HepG2 (cell line): ENCODE measurements at regions not wholly inside any gene's neighbourhood (a gene's known extent, or its start where the extent isn't known, plus 50 kb on each side); places are given as distances from the start of the nearest gene placed in this dataset.

Source experiments
- ATAC-seq: fragments of 200-7000 bp; cut with Tn5 transposase; 3 replicates; pipeline ENCODE4 v1.9.1; 2020; ENCODE audit warnings: mild to moderate bottlenecking, moderate library complexity
- BruUV-seq: library from RNA; stranded (reverse); fragments of 400-500 nt; replicated peaks from 2 replicates; lab custom pipeline; 2021; lab: Mats Ljungman, UMichigan
- CTCF ChIA-PET: fragments of 300-600 bp; formaldehyde crosslinking; extraction: SDS; loops from one replicate; lab custom pipeline; 2021; ENCODE audit warnings: low total read pairs, inconsistent platforms, low intra/inter-chr PET ratio; lab: Yijun Ruan, JAX
- POLR2A ChIA-PET: fragments of 350-600 bp; sonication (Branson Sonifier 250); formaldehyde crosslinking; loops from one replicate; lab custom pipeline; 2020; ENCODE audit warnings: antibody characterized with exemption, inconsistent platforms; lab: Yijun Ruan, JAX
- DNase-seq: peaks from one replicate; pipeline ENCODE4 v3.0.0-alpha.2; 2015; ENCODE audit warnings: low spot score
- FAIRE-seq: peaks from 3 replicates; lab custom pipeline; 2011; peaks lifted over from hg19 to GRCh38; lab: Jason Lieb, UNC
- H2AFZ ChIP-seq: one replicate; pipeline ENCODE4 v1.6.1; 2011; ENCODE audit warnings: low read length, inconsistent platforms
- H3K27ac ChIP-seq: fragments of 300-600 bp; 3 replicates; pipeline ENCODE4 v1.8.0; 2011; ENCODE audit warnings: mixed run types, mild to moderate bottlenecking, mixed read lengths, low read length, inconsistent platforms; ENCODE audit not compliant: insufficient read depth; ENCODE audit errors: extremely low read length
- H3K27me3 ChIP-seq, 2 experiments: fragments of 200-600 bp in 1 of 2; 2 replicates in 1 of 2; 3 replicates in 1 of 2; pipeline versions ENCODE4 v1.6.0 to v1.8.0; 2011; ENCODE audit warnings: low read length in 2 of 2, mild to moderate bottlenecking in 2 of 2, moderate library complexity in 2 of 2, inconsistent platforms in 1 of 2; ENCODE audit not compliant: insufficient read depth in 2 of 2, control insufficient read depth in 1 of 2
- H3K36me3 ChIP-seq, 2 experiments: fragments of 200-600 bp in 1 of 2; replicated peaks in 1 of 2; 2 replicates in 1 of 2; 3 replicates in 1 of 2; pipeline versions ENCODE4 v1.5.1 to v1.8.0; 2011; ENCODE audit warnings: low read length in 2 of 2, inconsistent platforms in 1 of 2; ENCODE audit not compliant: insufficient read depth in 2 of 2, control insufficient read depth in 1 of 2
- H3K4me1 ChIP-seq: 2 replicates; pipeline ENCODE4 v1.5.1; 2012; ENCODE audit warnings: low read length, inconsistent platforms; ENCODE audit not compliant: insufficient read depth
- H3K4me2 ChIP-seq: 2 replicates; pipeline ENCODE4 v1.6.0; 2011; ENCODE audit warnings: low read depth, low read length, inconsistent platforms
- H3K4me3 ChIP-seq, 3 experiments: fragments of 200-600 bp in 1 of 3; sonication (generic), shearing (Covaris generic) in 1 of 3; replicated peaks in 1 of 3; 2 replicates each; pipeline ENCODE4 v1.5.1; 2011 to 2016; ENCODE audit warnings: low read length in 3 of 3, inconsistent platforms in 2 of 3, low read depth in 2 of 3, mild to moderate bottlenecking in 2 of 3, control low read depth in 1 of 3, mixed read lengths in 1 of 3; ENCODE audit not compliant: insufficient read depth in 1 of 3
- H3K79me2 ChIP-seq: one replicate; pipeline ENCODE4 v1.6.1; 2011; ENCODE audit warnings: low read length, inconsistent platforms; ENCODE audit not compliant: insufficient read depth
- H3K9ac ChIP-seq: 2 replicates; pipeline ENCODE4 v1.6.0; 2011; ENCODE audit warnings: mild to moderate bottlenecking, low read depth, low read length, inconsistent platforms; ENCODE audit not compliant: insufficient read depth
- H3K9me3 ChIP-seq: 2 replicates; pipeline ENCODE4 v1.5.1; 2012; ENCODE audit warnings: mild to moderate bottlenecking, low read length
- H4K20me1 ChIP-seq: 2 replicates; pipeline ENCODE4 v1.6.0; 2011; ENCODE audit warnings: inconsistent platforms, mild to moderate bottlenecking, low read length, moderate library complexity; ENCODE audit not compliant: insufficient read depth
- FOXA3 ChIP-seq: IDR thresholded peaks from 2 replicates; pipeline ENCODE4 v1.6.1; 2016; ENCODE audit warnings: missing genetic modification reagents, missing compliant biosample characterization
- GZF1 ChIP-seq: sonication (generic); formaldehyde crosslinking; IDR thresholded peaks from 2 replicates; pipeline ENCODE4 v1.5.1; 2020; ENCODE audit warnings: mild to moderate bottlenecking, missing genetic modification reagents
- HINFP ChIP-seq: sonication (generic); formaldehyde crosslinking; IDR thresholded peaks from 2 replicates; pipeline ENCODE4 v1.4.0; 2020; ENCODE audit warnings: low read depth, mild to moderate bottlenecking, missing genetic modification reagents
- MBD4 ChIP-seq: IDR thresholded peaks from 2 replicates; pipeline ENCODE4 v1.6.1; 2012; ENCODE audit warnings: low read length, inconsistent platforms, borderline replicate concordance
- MYC ChIP-seq: sonication (generic); formaldehyde crosslinking; IDR thresholded peaks from 2 replicates; pipeline ENCODE4 v1.9.0; 2021; ENCODE audit warnings: missing genetic modification reagents, borderline replicate concordance
- PLRG1 ChIP-seq: fragments of 450-650 bp; conservative IDR thresholded peaks from 2 replicates; pipeline ENCODE4 v1.6.1; 2016
- RAD21 ChIP-seq: fragments of 450-650 bp; formaldehyde crosslinking; IDR thresholded peaks from 2 replicates; pipeline ENCODE4 v1.5.0; 2020; ENCODE audit warnings: mild to moderate bottlenecking
- ZMYM3 ChIP-seq: sonication (generic); formaldehyde crosslinking; IDR thresholded peaks from 2 replicates; pipeline ENCODE4 v1.5.1; 2020; ENCODE audit warnings: mild to moderate bottlenecking, missing genetic modification reagents
- ZNF225 ChIP-seq: sonication (generic); formaldehyde crosslinking; IDR thresholded peaks from 2 replicates; pipeline ENCODE4 v1.4.0; 2020; ENCODE audit warnings: mild to moderate bottlenecking, missing genetic modification reagents
- ZNF3 ChIP-seq: IDR thresholded peaks from 2 replicates; pipeline ENCODE4 v1.7.0; 2017; ENCODE audit warnings: inconsistent platforms
- ZNF335 ChIP-seq: sonication (generic); formaldehyde crosslinking; IDR thresholded peaks from 2 replicates; pipeline ENCODE4 v1.4.0; 2020; ENCODE audit warnings: missing genetic modification reagents
- ZNF33A ChIP-seq: sonication (generic); formaldehyde crosslinking; IDR thresholded peaks from 2 replicates; pipeline ENCODE4 v1.5.1; 2020; ENCODE audit warnings: missing genetic modification reagents, mild to moderate bottlenecking, moderate library complexity, borderline replicate concordance
- ZNF33B ChIP-seq: sonication (generic); formaldehyde crosslinking; IDR thresholded peaks from 2 replicates; pipeline ENCODE4 v1.5.1; 2020; ENCODE audit warnings: mild to moderate bottlenecking, missing genetic modification reagents
- ZNF503 ChIP-seq: sonication (generic); formaldehyde crosslinking; IDR thresholded peaks from 2 replicates; pipeline ENCODE4 v1.4.0; 2020; ENCODE audit warnings: missing genetic modification reagents
- ZNF569 ChIP-seq: sonication (generic); formaldehyde crosslinking; IDR thresholded peaks from 2 replicates; pipeline ENCODE4 v1.5.0; 2020; ENCODE audit warnings: mild to moderate bottlenecking, missing genetic modification reagents, moderate library complexity, borderline replicate concordance
- ZNF710 ChIP-seq: sonication (generic); formaldehyde crosslinking; IDR thresholded peaks from 2 replicates; pipeline ENCODE4 v1.5.0; 2020; ENCODE audit warnings: mild to moderate bottlenecking, missing genetic modification reagents, borderline replicate concordance
- ZSCAN31 ChIP-seq: sonication (generic); formaldehyde crosslinking; IDR thresholded peaks from 2 replicates; pipeline ENCODE4 v1.5.0; 2020; ENCODE audit warnings: low read depth, mild to moderate bottlenecking, missing genetic modification reagents
- WGBS: methylation state at CpG from one replicate; pipeline ENCODE4 v1.1.6; 2017; ENCODE audit warnings: low lambda C conversion rate; 5-methylcytosine and 5-hydroxymethylcytosine counted together
- in situ Hi-C: cut with HindIII; loops from 2 replicates; pipeline ENCODE4 v1.10.0; 2017; ENCODE audit warnings: low pct_unique_long_range_greater_than_20kb; ENCODE audit not compliant: extremely low pct_ligation_motif_present
- intact Hi-C: fragments of 100-400 bp; cut with micrococcal nuclease; formaldehyde crosslinking; loops from one replicate; pipeline ENCODE4 v1.10.0; 2022; ENCODE audit not compliant: unreplicated experiment
- TF ChIP-seq, protein P1 (sequence below): sonication (generic); formaldehyde crosslinking; IDR thresholded peaks from 2 replicates; pipeline ENCODE4 v1.4.0; 2020; ENCODE audit warnings: missing genetic modification reagents, mild to moderate bottlenecking, borderline replicate concordance

- in situ Hi-C loops (no loop called here), intact Hi-C loops (no loop called here)
- peaks cover 0 to 3% of the 10 kb centered on the region in 2 experiments; a peak in 2 of 5 replicates for H3K27me3 ChIP-seq
- DNase-seq (no peak), ATAC-seq (no peak), FAIRE-seq (no peak)
- H3K27ac ChIP-seq = no peak overlapping the region
- no peaks in the 10 kb centered on the region for H4K20me1 ChIP-seq
- TF ChIP-seq MYC (CRISPR knock-in tag) (no peak), PLRG1 (no peak), FOXA3 (CRISPR knock-in tag) (no peak), ZNF710 (CRISPR knock-in tag) (no peak), ZNF33B (CRISPR knock-in tag) (no peak), ZNF503 (CRISPR knock-in tag) (no peak), RAD21 (CRISPR knock-in tag) (no peak), ZSCAN31 (CRISPR knock-in tag) (no peak), GZF1 (no peak), ZNF3 (CRISPR knock-in tag) (no peak), ZNF335 (CRISPR knock-in tag) (no peak), ZNF225 (no peak), ZNF33A (CRISPR knock-in tag) (no peak), MBD4 (no peak), ZNF569 (no peak), ZMYM3 (no peak), HINFP (CRISPR knock-in tag) (no peak)
- TF ChIP-seq, protein P1, sequence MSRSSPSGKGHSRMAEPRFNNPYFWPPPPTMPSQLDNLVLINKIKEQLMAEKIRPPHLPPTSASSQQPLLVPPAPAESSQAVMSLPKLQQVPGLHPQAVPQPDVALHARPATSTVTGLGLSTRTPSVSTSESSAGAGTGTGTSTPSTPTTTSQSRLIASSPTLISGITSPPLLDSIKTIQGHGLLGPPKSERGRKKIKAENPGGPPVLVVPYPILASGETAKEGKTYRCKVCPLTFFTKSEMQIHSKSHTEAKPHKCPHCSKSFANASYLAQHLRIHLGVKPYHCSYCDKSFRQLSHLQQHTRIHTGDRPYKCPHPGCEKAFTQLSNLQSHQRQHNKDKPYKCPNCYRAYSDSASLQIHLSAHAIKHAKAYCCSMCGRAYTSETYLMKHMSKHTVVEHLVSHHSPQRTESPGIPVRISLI (CRISPR knock-in tag) = no peak
- no TSS peak for BruUV-seq
- no peak overlapping the region for H3K9ac ChIP-seq
- H2AFZ ChIP-seq = no peak overlapping the region
- H3K79me2 ChIP-seq = no peaks in the 10 kb centered on the region
- no peaks in the 10 kb centered on the region for H3K4me1 ChIP-seq
- no peaks in the 10 kb centered on the region for H3K36me3 ChIP-seq
- H3K9me3 ChIP-seq = no peaks in the 10 kb centered on the region
- H3K4me2 ChIP-seq = no peak overlapping the region
- ChIA-PET CTCF (no interaction called here), POLR2A (no interaction called here)
- no peak overlapping the region for H3K4me3 ChIP-seq
- WGBS = 55% methylated on average over 1 of the region's 1 CpG
These were observed 138.3 kb downstream of the MEX3B start for GRCh38 chr15:81907521-81907920.
